WERI-Rb-1 (cell line): ENCODE measurements at regions not wholly inside any gene's neighbourhood (a gene's known extent, or its start where the extent isn't known, plus 50 kb on each side); places are given as distances from the start of the nearest gene placed in this dataset.

ENCODE experiments used
- DNase-seq: peaks from one replicate; pipeline ENCODE4 v3.0.0-alpha.2; 2020
- H3K27ac ChIP-seq: fragments of 250-450 bp; sonication (Bioruptor Pico); 2 replicates; pipeline ENCODE4 v1.5.1; 2020; ENCODE audit warnings: mild to moderate bottlenecking, moderate library complexity
- H3K27me3 ChIP-seq: fragments of 250-450 bp; sonication (Bioruptor Pico); 2 replicates; pipeline ENCODE4 v1.5.1; 2021; ENCODE audit warnings: mild to moderate bottlenecking, low read depth, moderate library complexity; ENCODE audit not compliant: insufficient read depth, severe bottlenecking
- H3K36me3 ChIP-seq: fragments of 250-450 bp; sonication (Bioruptor Pico); 2 replicates; pipeline ENCODE4 v1.5.1; 2020; ENCODE audit warnings: mild to moderate bottlenecking, moderate library complexity
- H3K4me3 ChIP-seq: 2 replicates; pipeline ENCODE4 v1.5.1; 2011; ENCODE audit warnings: low read depth, mild to moderate bottlenecking, control low read depth, low read length
- H3K9me3 ChIP-seq: fragments of 250-450 bp; sonication (Bioruptor Pico); 2 replicates; pipeline ENCODE4 v1.5.1; 2021; ENCODE audit warnings: mild to moderate bottlenecking, moderate library complexity; ENCODE audit not compliant: severe bottlenecking
- CTCF ChIP-seq: IDR thresholded peaks from 2 replicates; pipeline ENCODE4 v1.5.1; 2011; ENCODE audit warnings: low read depth, mild to moderate bottlenecking, control low read depth, inconsistent platforms, low read length

GRCh38 chr4:73312967-73313366 lies 54.4 kb upstream of the ANKRD17 start:
- no peaks in the 10 kb centered on the region for H3K27me3 ChIP-seq
- H3K36me3 ChIP-seq: no peaks in the 10 kb centered on the region
- DNase-seq: no peak
- no peaks in the 10 kb centered on the region for H3K9me3 ChIP-seq
- TF ChIP-seq CTCF: no peak
- H3K4me3 ChIP-seq: no peak overlapping the region
- no peak overlapping the region for H3K27ac ChIP-seq

- no peak for TF ChIP-seq CTCF
- no peaks in the 10 kb centered on the region for H3K36me3 ChIP-seq
- H3K27me3 ChIP-seq: no peaks in the 10 kb centered on the region
- H3K27ac ChIP-seq: no peak overlapping the region
- no peaks in the 10 kb centered on the region for H3K9me3 ChIP-seq
- H3K4me3 ChIP-seq: no peak overlapping the region
- DNase-seq: no peak
Measured at GRCh38 chr4:73311428-73311827, 52.8 kb upstream of the ANKRD17 start.

- Histone ChIP-seq H3K27ac (no peak overlapping the region), H3K27me3 (no peaks in the 10 kb centered on the region), H3K4me3 (no peak overlapping the region), H3K36me3 (no peaks in the 10 kb centered on the region), H3K9me3 (no peaks in the 10 kb centered on the region)
- no peak for DNase-seq
- no peak for TF ChIP-seq CTCF
Measured at GRCh38 chr4:73309211-73309610, 50.6 kb upstream of the ANKRD17 start.
